WTC11 (cell line): ENCODE measurements at regions not wholly inside any gene's neighbourhood (a gene's known extent, or its start where the extent isn't known, plus 50 kb on each side); places are given as distances from the start of the nearest gene placed in this dataset.

Experiments used
- ATAC-seq: fragments of 200-7000 bp; cut with Tn5 transposase; 2 replicates; pipeline ENCODE4 v1.10.0; 2021; ENCODE audit warnings: mild to moderate bottlenecking, moderate library complexity
- CTCF ChIA-PET: fragments of 300-600 bp; sonication (Branson Sonifier 250); formaldehyde crosslinking; loops from one replicate; lab custom pipeline; 2021; ENCODE audit warnings: antibody characterized with exemption; lab: Charles Lee
- POLR2A ChIA-PET: fragments of 350-600 bp; sonication (Branson Sonifier 250); formaldehyde crosslinking; loops from one replicate; lab custom pipeline; 2021; ENCODE audit warnings: antibody characterized with exemption; lab: Charles Lee
- DNase-seq: peaks from one replicate; pipeline ENCODE4 v3.0.0; 2021; ENCODE audit warnings: low spot score
- H3K27ac Mint-ChIP-seq: 2 replicates; pipeline ENCODE4 v1.8.0; 2021; ENCODE audit warnings: mixed read lengths
- H3K27me3 Mint-ChIP-seq: 2 replicates; pipeline ENCODE4 v1.8.0; 2021; ENCODE audit warnings: low read depth, mild to moderate bottlenecking, moderate library complexity, mixed read lengths
- H3K36me3 Mint-ChIP-seq: 2 replicates; pipeline ENCODE4 v1.8.0; 2021; ENCODE audit warnings: mixed read lengths
- H3K4me1 Mint-ChIP-seq: 2 replicates; pipeline ENCODE4 v1.8.0; 2022; ENCODE audit warnings: mixed read lengths
- H3K4me3 Mint-ChIP-seq: 2 replicates; pipeline ENCODE4 v1.8.0; 2021; ENCODE audit warnings: mild to moderate bottlenecking, moderate library complexity, mixed read lengths
- H3K9me3 Mint-ChIP-seq: 2 replicates; pipeline ENCODE4 v1.8.0; 2021; ENCODE audit warnings: mixed read lengths
- AR ChIP-seq: fragments of 250-450 bp; sonication (Bioruptor Pico); IDR thresholded peaks from 2 replicates; pipeline ENCODE4 v1.9.0; 2021; ENCODE audit warnings: mild to moderate bottlenecking
- ATF6 ChIP-seq: sonication (generic); formaldehyde crosslinking; IDR thresholded peaks from 2 replicates; pipeline ENCODE4 v1.8.1; 2023; ENCODE audit warnings: mild to moderate bottlenecking, missing genetic modification reagents
- GTF2I ChIP-seq: fragments of 250-450 bp; sonication (Bioruptor Pico); conservative IDR thresholded peaks from 2 replicates; pipeline ENCODE4 v1.4.0; 2021; ENCODE audit warnings: mild to moderate bottlenecking
- JUN ChIP-seq: sonication (generic); formaldehyde crosslinking; IDR thresholded peaks from 2 replicates; pipeline ENCODE4 v1.8.0; 2023; ENCODE audit warnings: mild to moderate bottlenecking, missing genetic modification reagents
- PRDM15 ChIP-seq: sonication (generic); formaldehyde crosslinking; IDR thresholded peaks from 2 replicates; pipeline ENCODE4 v1.8.0; 2022; ENCODE audit warnings: missing genetic modification reagents
- RELA ChIP-seq: sonication (generic); formaldehyde crosslinking; IDR thresholded peaks from 2 replicates; pipeline ENCODE4 v1.8.1; 2022; ENCODE audit warnings: missing genetic modification reagents, mild to moderate bottlenecking, borderline replicate concordance
- SMAD4 ChIP-seq: sonication (generic); formaldehyde crosslinking; IDR thresholded peaks from 2 replicates; pipeline ENCODE4 v1.8.0; 2022; ENCODE audit warnings: mild to moderate bottlenecking, missing genetic modification reagents
- TEAD1 ChIP-seq: sonication (generic); formaldehyde crosslinking; IDR thresholded peaks from 2 replicates; pipeline ENCODE4 v1.8.0; 2022; ENCODE audit warnings: mild to moderate bottlenecking, missing genetic modification reagents
- ZNF121 ChIP-seq: sonication (generic); formaldehyde crosslinking; IDR thresholded peaks from 2 replicates; pipeline ENCODE4 v1.8.0; 2023; ENCODE audit warnings: missing genetic modification reagents
- ZNF138 ChIP-seq: sonication (generic); formaldehyde crosslinking; conservative IDR thresholded peaks from 2 replicates; pipeline ENCODE4 v1.8.1; 2022; ENCODE audit warnings: mild to moderate bottlenecking, moderate library complexity, missing genetic modification reagents
- ZNF317 ChIP-seq: sonication (generic); formaldehyde crosslinking; IDR thresholded peaks from 2 replicates; pipeline ENCODE4 v1.8.1; 2023; ENCODE audit warnings: low read depth, mild to moderate bottlenecking, moderate library complexity, missing genetic modification reagents, borderline replicate concordance
- ZNF425 ChIP-seq: fragments of 250-450 bp; sonication (Bioruptor Pico); conservative IDR thresholded peaks from 2 replicates; pipeline ENCODE4 v1.9.0; 2021; ENCODE audit warnings: mild to moderate bottlenecking
- ZNF532 ChIP-seq: fragments of 250-450 bp; sonication (Bioruptor Pico); IDR thresholded peaks from 2 replicates; pipeline ENCODE4 v1.9.0; 2021; ENCODE audit warnings: mild to moderate bottlenecking, borderline replicate concordance
- TF ChIP-seq, protein P1 (sequence below): sonication (generic); formaldehyde crosslinking; IDR thresholded peaks from 2 replicates; pipeline ENCODE4 v1.8.0; 2023; ENCODE audit warnings: mild to moderate bottlenecking, missing genetic modification reagents

- no peak for TF ChIP-seq PRDM15 (CRISPR knock-in tag)
- TF ChIP-seq, all 79 proteins: peak for 0
These were observed 280.5 kb upstream of the OPRM1 start (continued) for GRCh38 chr6:153758516-153758915.

DNA sequence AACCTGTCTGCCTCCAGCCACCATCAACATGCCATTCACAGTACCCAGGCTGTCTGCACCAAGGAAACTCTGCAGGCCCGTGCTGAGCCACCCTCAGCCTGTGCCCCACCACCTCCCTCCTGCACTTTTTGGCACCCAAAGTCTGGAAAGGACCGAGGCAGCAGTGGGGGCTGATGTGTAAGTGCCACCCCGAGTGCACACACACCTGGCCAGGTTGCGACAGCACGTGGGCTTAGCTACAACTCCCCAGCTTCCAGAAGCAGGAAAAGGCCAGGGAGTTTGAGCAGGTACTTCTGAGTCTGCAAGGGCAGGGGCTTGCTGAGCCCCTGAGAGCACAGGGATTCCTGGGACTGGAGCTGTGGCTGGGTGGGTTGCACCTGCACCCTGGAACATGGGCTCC is 303.3 kb upstream of the OPRM1 start:
- Mint-ChIP-seq H3K4me1 (no peaks in the 10 kb centered on the region), H3K27ac (no peak overlapping the region), H3K36me3 (peaks cover 8% of the 10 kb centered on the region), H3K4me3 (no peak overlapping the region), H3K9me3 (peaks cover 27% of the 10 kb centered on the region), H3K27me3 (no peaks in the 10 kb centered on the region)
- ATAC-seq (no peak), DNase-seq (no peak)
- CTCF ChIA-PET, result no interaction called here
- POLR2A ChIA-PET, result no interaction called here
- TF ChIP-seq RELA (no peak), ZNF317 (CRISPR knock-in tag) (no peak), ZNF425 (CRISPR knock-in tag) (no peak), ZNF138 (CRISPR knock-in tag) (no peak), SMAD4 (CRISPR knock-in tag) (no peak), AR (CRISPR knock-in tag) (no peak), JUN (no peak), ZNF121 (CRISPR knock-in tag) (no peak), TEAD1 (no peak), ZNF532 (CRISPR knock-in tag) (no peak), ATF6 (CRISPR knock-in tag) (no peak), GTF2I (CRISPR knock-in tag) (no peak)
- TF ChIP-seq, protein P1, sequence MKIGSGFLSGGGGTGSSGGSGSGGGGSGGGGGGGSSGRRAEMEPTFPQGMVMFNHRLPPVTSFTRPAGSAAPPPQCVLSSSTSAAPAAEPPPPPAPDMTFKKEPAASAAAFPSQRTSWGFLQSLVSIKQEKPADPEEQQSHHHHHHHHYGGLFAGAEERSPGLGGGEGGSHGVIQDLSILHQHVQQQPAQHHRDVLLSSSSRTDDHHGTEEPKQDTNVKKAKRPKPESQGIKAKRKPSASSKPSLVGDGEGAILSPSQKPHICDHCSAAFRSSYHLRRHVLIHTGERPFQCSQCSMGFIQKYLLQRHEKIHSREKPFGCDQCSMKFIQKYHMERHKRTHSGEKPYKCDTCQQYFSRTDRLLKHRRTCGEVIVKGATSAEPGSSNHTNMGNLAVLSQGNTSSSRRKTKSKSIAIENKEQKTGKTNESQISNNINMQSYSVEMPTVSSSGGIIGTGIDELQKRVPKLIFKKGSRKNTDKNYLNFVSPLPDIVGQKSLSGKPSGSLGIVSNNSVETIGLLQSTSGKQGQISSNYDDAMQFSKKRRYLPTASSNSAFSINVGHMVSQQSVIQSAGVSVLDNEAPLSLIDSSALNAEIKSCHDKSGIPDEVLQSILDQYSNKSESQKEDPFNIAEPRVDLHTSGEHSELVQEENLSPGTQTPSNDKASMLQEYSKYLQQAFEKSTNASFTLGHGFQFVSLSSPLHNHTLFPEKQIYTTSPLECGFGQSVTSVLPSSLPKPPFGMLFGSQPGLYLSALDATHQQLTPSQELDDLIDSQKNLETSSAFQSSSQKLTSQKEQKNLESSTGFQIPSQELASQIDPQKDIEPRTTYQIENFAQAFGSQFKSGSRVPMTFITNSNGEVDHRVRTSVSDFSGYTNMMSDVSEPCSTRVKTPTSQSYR (CRISPR knock-in tag), result no peak
